Chondrocyte (in vitro differentiated cells): ENCODE measurements at regions not wholly inside any gene's neighbourhood (a gene's known extent, or its start where the extent isn't known, plus 50 kb on each side); places are given as distances from the start of the nearest gene placed in this dataset.

ENCODE experiments used
- DNase-seq: peaks from one replicate; pipeline ENCODE4 v3.0.0; 2021; ENCODE audit warnings: mixed read lengths, low spot score
- H3K27ac Mint-ChIP-seq: one replicate; pipeline ENCODE4 v1.8.0; 2021; ENCODE audit warnings: mild to moderate bottlenecking, moderate library complexity, mixed read lengths; ENCODE audit not compliant: unreplicated experiment
- H3K27me3 Mint-ChIP-seq: 2 replicates; pipeline ENCODE4 v1.8.0; 2021; ENCODE audit warnings: low read depth, mixed read lengths
- H3K36me3 Mint-ChIP-seq: 2 replicates; pipeline ENCODE4 v1.8.0; 2021; ENCODE audit warnings: low read depth, mixed read lengths
- H3K4me1 Mint-ChIP-seq: 2 replicates; pipeline ENCODE4 v1.8.0; 2021; ENCODE audit warnings: low read depth, mild to moderate bottlenecking, mixed read lengths
- H3K4me3 Mint-ChIP-seq: one replicate; pipeline ENCODE4 v1.8.0; 2021; ENCODE audit warnings: mild to moderate bottlenecking, moderate library complexity, mixed read lengths; ENCODE audit not compliant: unreplicated experiment
- H3K9me3 Mint-ChIP-seq: 2 replicates; pipeline ENCODE4 v1.8.0; 2021; ENCODE audit warnings: low read depth, mixed read lengths
- TF ChIP-seq, protein P1 (sequence below): fragments of 200-600 bp; sonication (generic); IDR thresholded peaks from 2 replicates; pipeline ENCODE4 v1.5.0; 2021; ENCODE audit warnings: antibody characterized with exemption, mild to moderate bottlenecking, moderate library complexity

DNA sequence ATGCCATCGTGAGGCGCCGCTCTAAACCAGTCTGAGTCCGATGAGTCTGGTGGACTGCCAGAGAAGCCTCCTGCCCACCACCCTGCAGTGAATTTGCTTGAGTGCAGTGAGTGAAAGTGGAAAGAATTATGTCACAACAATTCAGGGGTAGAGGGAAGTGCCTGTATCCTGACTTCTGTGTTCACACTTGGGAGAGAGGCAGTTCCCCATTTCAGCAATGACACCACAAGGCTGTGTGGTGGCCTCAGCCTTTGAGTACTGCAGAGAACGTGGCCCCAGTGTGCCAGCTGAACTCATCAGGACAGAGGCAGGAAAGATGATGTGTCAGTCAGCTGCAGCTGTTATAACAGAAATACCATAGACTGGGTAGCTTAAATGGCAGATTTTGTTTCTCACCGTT, 155.6 kb downstream of the COG6 start:
- H3K4me1 Mint-ChIP-seq: no peaks in the 10 kb centered on the region
- no peaks in the 10 kb centered on the region for H3K27me3 Mint-ChIP-seq
- no peak overlapping the region for H3K4me3 Mint-ChIP-seq
- TF ChIP-seq, protein P1, sequence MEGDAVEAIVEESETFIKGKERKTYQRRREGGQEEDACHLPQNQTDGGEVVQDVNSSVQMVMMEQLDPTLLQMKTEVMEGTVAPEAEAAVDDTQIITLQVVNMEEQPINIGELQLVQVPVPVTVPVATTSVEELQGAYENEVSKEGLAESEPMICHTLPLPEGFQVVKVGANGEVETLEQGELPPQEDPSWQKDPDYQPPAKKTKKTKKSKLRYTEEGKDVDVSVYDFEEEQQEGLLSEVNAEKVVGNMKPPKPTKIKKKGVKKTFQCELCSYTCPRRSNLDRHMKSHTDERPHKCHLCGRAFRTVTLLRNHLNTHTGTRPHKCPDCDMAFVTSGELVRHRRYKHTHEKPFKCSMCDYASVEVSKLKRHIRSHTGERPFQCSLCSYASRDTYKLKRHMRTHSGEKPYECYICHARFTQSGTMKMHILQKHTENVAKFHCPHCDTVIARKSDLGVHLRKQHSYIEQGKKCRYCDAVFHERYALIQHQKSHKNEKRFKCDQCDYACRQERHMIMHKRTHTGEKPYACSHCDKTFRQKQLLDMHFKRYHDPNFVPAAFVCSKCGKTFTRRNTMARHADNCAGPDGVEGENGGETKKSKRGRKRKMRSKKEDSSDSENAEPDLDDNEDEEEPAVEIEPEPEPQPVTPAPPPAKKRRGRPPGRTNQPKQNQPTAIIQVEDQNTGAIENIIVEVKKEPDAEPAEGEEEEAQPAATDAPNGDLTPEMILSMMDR: no peak
- peaks cover 2% of the 10 kb centered on the region for H3K36me3 Mint-ChIP-seq
- no peak for DNase-seq
- no peak overlapping the region for H3K27ac Mint-ChIP-seq
- no peaks in the 10 kb centered on the region for H3K9me3 Mint-ChIP-seq

DNA sequence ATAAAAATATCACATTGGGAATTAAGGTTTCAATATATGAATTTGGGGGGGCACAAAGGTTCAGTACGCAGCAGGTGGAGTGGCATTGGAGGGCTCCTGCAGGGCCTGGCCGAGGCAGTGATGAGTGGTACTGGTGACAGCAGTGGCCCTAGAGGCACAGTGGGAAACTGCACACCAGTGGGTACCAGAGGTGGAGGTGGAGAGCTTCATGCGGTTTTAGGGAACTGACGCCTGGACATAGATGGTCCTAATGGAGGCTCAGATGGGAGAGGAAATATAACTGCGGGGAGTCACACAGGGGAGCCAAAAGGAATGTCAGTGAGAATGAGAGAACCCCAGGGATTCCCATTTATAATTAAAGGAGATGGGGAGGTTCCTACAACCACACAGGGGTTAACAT, 156.2 kb downstream of the COG6 start:
- H3K9me3 Mint-ChIP-seq: no peaks in the 10 kb centered on the region
- H3K4me3 Mint-ChIP-seq: no peak overlapping the region
- H3K36me3 Mint-ChIP-seq: peaks cover 2% of the 10 kb centered on the region
- no peaks in the 10 kb centered on the region for H3K4me1 Mint-ChIP-seq
- DNase-seq: no peak
- no peaks in the 10 kb centered on the region for H3K27me3 Mint-ChIP-seq
- TF ChIP-seq, protein P1: no peak
- no peak overlapping the region for H3K27ac Mint-ChIP-seq

- Mint-ChIP-seq H3K4me1 (peaks cover 7% of the 10 kb centered on the region), H3K9me3 (no peaks in the 10 kb centered on the region), H3K36me3 (peaks cover 2% of the 10 kb centered on the region), H3K27me3 (no peaks in the 10 kb centered on the region), H3K27ac (no peak overlapping the region), H3K4me3 (no peak overlapping the region)
- TF ChIP-seq, protein P1: peak; percentile 36
- DNase-seq: no peak
These were observed 160.1 kb downstream of the COG6 start for GRCh38 chr13:39815345-39816111.

- no peak for DNase-seq
- no peak overlapping the region for H3K4me3 Mint-ChIP-seq
- no peaks in the 10 kb centered on the region for H3K9me3 Mint-ChIP-seq
- peaks cover 7% of the 10 kb centered on the region for H3K4me1 Mint-ChIP-seq
- no peaks in the 10 kb centered on the region for H3K27me3 Mint-ChIP-seq
- no peak overlapping the region for H3K27ac Mint-ChIP-seq
- TF ChIP-seq, protein P1: no peak
- H3K36me3 Mint-ChIP-seq: no peaks in the 10 kb centered on the region
These were observed 161.5 kb downstream of the COG6 start for GRCh38 chr13:39816936-39817335.

- Mint-ChIP-seq H3K27me3 (no peaks in the 10 kb centered on the region), H3K4me3 (no peak overlapping the region), H3K9me3 (no peaks in the 10 kb centered on the region), H3K4me1 (peaks cover 7% of the 10 kb centered on the region), H3K27ac (no peak overlapping the region), H3K36me3 (no peaks in the 10 kb centered on the region)
- DNase-seq: no peak
- TF ChIP-seq, protein P1: no peak
These were observed 163.5 kb downstream of the COG6 start for GRCh38 chr13:39818953-39819352.
